ENCODE measurements at regions not wholly inside any gene's neighbourhood (a gene's known extent, or its start where the extent isn't known, plus 50 kb on each side); places are given as distances from the start of the nearest gene placed in this dataset.

- no peak for DNase-seq
Observed at GRCh38 chr7:1361016-1361755, 98.1 kb downstream of the MICALL2 start.

GRCh38 chr7:1361756-1362125 is 97.5 kb downstream of the MICALL2 start:
- DNase-seq: no peak

- DNase-seq: no peak
Observed at GRCh38 chr7:1362301-1362700, 97.0 kb downstream of the MICALL2 start.

- no peak for DNase-seq
Observed at GRCh38 chr7:1364068-1364905, 95.0 kb downstream of the MICALL2 start.

GRCh38 chr7:1364906-1365570 is 94.2 kb downstream of the MICALL2 start:
- no peak for DNase-seq

- DNase-seq: no peak
Observed at GRCh38 chr7:1365846-1366245, 93.4 kb downstream of the MICALL2 start.

GRCh38 chr7:1366801-1367405 is 92.4 kb downstream of the MICALL2 start:
- DNase-seq: no peak

GRCh38 chr7:1367501-1368183 is 91.6 kb downstream of the MICALL2 start:
- no peak for DNase-seq

GRCh38 chr7:1368184-1368681 is 91.0 kb downstream of the MICALL2 start:
- DNase-seq: no peak

GRCh38 chr7:1368682-1369571 is 90.3 kb downstream of the MICALL2 start:
- DNase-seq: no peak

GRCh38 chr7:1369916-1370657 is 89.2 kb downstream of the MICALL2 start:
- no peak for DNase-seq

- no peak for DNase-seq
Observed at GRCh38 chr7:1370738-1371137, 88.5 kb downstream of the MICALL2 start.

- no peak for DNase-seq
Observed at GRCh38 chr7:1372063-1372462, 87.2 kb downstream of the MICALL2 start.

GRCh38 chr7:1372671-1373379 is 86.4 kb downstream of the MICALL2 start:
- DNase-seq: no peak

GRCh38 chr7:1377111-1377909 is 82.0 kb downstream of the MICALL2 start:
- no peak for DNase-seq

GRCh38 chr7:1378610-1379601 is 80.4 kb downstream of the MICALL2 start:
- DNase-seq: no peak

GRCh38 chr7:1380231-1380815 is 78.9 kb downstream of the MICALL2 start:
- no peak for DNase-seq

All from NCI-H2081 (cell line).